ENCODE measurements at regions not wholly inside any gene's neighbourhood (a gene's known extent, or its start where the extent isn't known, plus 50 kb on each side); places are given as distances from the start of the nearest gene placed in this dataset.

DNA sequence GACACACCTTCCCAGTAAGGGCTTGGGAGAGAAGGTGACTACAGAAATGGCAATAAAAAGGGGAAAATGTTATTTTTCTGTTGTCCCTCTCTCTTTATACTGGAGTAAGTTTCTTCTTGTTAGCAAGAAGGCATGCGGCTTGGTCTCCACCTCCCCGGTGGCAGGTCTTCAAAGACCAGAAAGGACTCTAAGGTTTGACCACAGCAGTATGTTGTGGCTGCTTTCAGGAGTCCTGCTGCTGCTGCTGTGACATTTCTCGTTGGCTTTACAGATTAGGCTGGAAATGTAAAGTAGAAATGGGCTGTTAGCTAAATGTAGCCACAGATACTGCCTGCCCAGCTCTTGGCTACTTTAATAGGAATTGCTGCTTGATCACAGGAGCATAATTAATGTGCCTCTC lies 175.8 kb upstream of the ZBTB20 start:
- in situ Hi-C loops (cut with HindIII; ENCODE audit: extremely low pct_ligation_motif_present, low pct_unique_long_range_greater_than_20kb) = no loop called here
- Histone ChIP-seq H3K27me3 (ENCODE audit: control insufficient read depth in 1 of 2, insufficient read depth in 2 of 2, low read length in 2 of 2) (no peaks in the 10 kb centered on the region), H3K79me2 (ENCODE audit: insufficient read depth, low read length) (no peaks in the 10 kb centered on the region), H3K4me1 (ENCODE audit: insufficient read depth, low read length) (no peaks in the 10 kb centered on the region), H3K9ac (ENCODE audit: insufficient read depth, low read depth, low read length) (no peak overlapping the region), H3K9me3 (ENCODE audit: low read length) (no peaks in the 10 kb centered on the region), H3K4me2 (ENCODE audit: low read depth, low read length) (no peak overlapping the region), H3K4me3 (replicated peaks in 1 of 3; ENCODE audit: insufficient read depth in 1 of 3, low read depth in 2 of 3, low read length in 3 of 3) (no peak overlapping the region), H3K36me3 (replicated peaks in 1 of 2; ENCODE audit: control insufficient read depth in 1 of 2, insufficient read depth in 2 of 2, low read length in 2 of 2) (no peaks in the 10 kb centered on the region), H4K20me1 (ENCODE audit: insufficient read depth, low read length) (no peaks in the 10 kb centered on the region), H2AFZ (ENCODE audit: low read length) (no peak overlapping the region), H3K27ac (ENCODE audit: extremely low read length, insufficient read depth, low read length) (no peak overlapping the region)
- CTCF ChIA-PET (ENCODE audit: low intra/inter-chr PET ratio, low total read pairs) = no interaction called here
- DNase-seq (ENCODE audit: low spot score) (no peak), ATAC-seq (no peak), FAIRE-seq (no peak)
- intact Hi-C loops (cut with micrococcal nuclease; ENCODE audit: unreplicated experiment) = no loop called here
- no TSS peak for BruUV-seq (replicated peaks)
- TF ChIP-seq ATM (IDR thresholded peaks at IDR 0.05; ENCODE audit: borderline replicate concordance) = no peak
- TF ChIP-seq, protein P1, sequence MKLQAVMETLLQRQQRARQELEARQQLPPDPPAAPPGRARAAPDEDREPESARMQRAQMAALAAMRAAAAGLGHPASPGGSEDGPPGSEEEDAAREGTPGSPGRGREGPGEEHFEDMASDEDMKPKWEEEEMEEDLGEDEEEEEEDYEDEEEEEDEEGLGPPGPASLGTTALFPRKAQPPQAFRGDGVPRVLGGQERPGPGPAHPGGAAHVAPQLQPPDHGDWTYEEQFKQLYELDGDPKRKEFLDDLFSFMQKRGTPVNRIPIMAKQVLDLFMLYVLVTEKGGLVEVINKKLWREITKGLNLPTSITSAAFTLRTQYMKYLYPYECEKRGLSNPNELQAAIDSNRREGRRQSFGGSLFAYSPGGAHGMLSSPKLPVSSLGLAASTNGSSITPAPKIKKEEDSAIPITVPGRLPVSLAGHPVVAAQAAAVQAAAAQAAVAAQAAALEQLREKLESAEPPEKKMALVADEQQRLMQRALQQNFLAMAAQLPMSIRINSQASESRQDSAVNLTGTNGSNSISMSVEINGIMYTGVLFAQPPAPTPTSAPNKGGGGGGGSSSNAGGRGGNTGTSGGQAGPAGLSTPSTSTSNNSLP (IDR thresholded peaks at IDR 0.05; ENCODE audit: low read depth, low read length) = no peak
- no peak for TF ChIP-seq KMT2B (CRISPR knock-in tag; IDR thresholded peaks at IDR 0.05)
- TF ChIP-seq TRIM24 (CRISPR knock-in tag; IDR thresholded peaks at IDR 0.05) = no peak
- TF ChIP-seq, protein P2, sequence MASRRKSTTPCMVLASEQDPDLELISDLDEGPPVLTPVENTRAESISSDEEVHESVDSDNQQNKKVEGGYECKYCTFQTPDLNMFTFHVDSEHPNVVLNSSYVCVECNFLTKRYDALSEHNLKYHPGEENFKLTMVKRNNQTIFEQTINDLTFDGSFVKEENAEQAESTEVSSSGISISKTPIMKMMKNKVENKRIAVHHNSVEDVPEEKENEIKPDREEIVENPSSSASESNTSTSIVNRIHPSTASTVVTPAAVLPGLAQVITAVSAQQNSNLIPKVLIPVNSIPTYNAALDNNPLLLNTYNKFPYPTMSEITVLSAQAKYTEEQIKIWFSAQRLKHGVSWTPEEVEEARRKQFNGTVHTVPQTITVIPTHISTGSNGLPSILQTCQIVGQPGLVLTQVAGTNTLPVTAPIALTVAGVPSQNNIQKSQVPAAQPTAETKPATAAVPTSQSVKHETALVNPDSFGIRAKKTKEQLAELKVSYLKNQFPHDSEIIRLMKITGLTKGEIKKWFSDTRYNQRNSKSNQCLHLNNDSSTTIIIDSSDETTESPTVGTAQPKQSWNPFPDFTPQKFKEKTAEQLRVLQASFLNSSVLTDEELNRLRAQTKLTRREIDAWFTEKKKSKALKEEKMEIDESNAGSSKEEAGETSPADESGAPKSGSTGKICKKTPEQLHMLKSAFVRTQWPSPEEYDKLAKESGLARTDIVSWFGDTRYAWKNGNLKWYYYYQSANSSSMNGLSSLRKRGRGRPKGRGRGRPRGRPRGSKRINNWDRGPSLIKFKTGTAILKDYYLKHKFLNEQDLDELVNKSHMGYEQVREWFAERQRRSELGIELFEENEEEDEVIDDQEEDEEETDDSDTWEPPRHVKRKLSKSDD (CRISPR knock-in tag; IDR thresholded peaks at IDR 0.05; ENCODE audit: low read depth) = no peak
- no peak for TF ChIP-seq PRPF4 (IDR thresholded peaks at IDR 0.05; ENCODE audit: low read depth, low read length, poor library complexity, severe bottlenecking)
- TF ChIP-seq, protein P3, sequence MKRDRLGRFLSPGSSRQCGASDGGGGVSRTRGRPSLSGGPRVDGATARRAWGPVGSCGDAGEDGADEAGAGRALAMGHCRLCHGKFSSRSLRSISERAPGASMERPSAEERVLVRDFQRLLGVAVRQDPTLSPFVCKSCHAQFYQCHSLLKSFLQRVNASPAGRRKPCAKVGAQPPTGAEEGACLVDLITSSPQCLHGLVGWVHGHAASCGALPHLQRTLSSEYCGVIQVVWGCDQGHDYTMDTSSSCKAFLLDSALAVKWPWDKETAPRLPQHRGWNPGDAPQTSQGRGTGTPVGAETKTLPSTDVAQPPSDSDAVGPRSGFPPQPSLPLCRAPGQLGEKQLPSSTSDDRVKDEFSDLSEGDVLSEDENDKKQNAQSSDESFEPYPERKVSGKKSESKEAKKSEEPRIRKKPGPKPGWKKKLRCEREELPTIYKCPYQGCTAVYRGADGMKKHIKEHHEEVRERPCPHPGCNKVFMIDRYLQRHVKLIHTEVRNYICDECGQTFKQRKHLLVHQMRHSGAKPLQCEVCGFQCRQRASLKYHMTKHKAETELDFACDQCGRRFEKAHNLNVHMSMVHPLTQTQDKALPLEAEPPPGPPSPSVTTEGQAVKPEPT (CRISPR knock-in tag; IDR thresholded peaks at IDR 0.05; ENCODE audit: low read depth) = no peak
- TF ChIP-seq, protein P4, sequence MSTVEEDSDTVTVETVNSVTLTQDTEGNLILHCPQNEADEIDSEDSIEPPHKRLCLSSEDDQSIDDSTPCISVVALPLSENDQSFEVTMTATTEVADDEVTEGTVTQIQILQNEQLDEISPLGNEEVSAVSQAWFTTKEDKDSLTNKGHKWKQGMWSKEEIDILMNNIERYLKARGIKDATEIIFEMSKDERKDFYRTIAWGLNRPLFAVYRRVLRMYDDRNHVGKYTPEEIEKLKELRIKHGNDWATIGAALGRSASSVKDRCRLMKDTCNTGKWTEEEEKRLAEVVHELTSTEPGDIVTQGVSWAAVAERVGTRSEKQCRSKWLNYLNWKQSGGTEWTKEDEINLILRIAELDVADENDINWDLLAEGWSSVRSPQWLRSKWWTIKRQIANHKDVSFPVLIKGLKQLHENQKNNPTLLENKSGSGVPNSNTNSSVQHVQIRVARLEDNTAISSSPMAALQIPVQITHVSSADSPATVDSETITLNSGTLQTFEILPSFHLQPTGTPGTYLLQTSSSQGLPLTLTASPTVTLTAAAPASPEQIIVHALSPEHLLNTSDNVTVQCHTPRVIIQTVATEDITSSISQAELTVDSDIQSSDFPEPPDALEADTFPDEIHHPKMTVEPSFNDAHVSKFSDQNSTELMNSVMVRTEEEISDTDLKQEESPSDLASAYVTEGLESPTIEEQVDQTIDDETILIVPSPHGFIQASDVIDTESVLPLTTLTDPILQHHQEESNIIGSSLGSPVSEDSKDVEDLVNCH (CRISPR knock-in tag; IDR thresholded peaks at IDR 0.05) = no peak
- TF ChIP-seq, protein P5, sequence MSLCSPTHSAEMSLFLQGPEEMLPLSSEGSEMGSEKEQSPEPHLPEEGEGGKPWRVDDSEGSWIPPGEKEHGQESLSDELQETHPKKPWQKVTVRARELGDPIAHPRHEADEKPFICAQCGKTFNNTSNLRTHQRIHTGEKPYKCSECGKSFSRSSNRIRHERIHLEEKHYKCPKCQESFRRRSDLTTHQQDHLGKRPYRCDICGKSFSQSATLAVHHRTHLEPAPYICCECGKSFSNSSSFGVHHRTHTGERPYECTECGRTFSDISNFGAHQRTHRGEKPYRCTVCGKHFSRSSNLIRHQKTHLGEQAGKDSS (CRISPR knock-in tag; IDR thresholded peaks at IDR 0.05; ENCODE audit: borderline replicate concordance, low read depth) = no peak
- TF ChIP-seq ZNF724P (CRISPR knock-in tag; IDR thresholded peaks at IDR 0.05; ENCODE audit: borderline replicate concordance) = no peak
- TF ChIP-seq PHF8 (CRISPR knock-in tag; IDR thresholded peaks at IDR 0.05) = no peak
- TF ChIP-seq, protein P6, sequence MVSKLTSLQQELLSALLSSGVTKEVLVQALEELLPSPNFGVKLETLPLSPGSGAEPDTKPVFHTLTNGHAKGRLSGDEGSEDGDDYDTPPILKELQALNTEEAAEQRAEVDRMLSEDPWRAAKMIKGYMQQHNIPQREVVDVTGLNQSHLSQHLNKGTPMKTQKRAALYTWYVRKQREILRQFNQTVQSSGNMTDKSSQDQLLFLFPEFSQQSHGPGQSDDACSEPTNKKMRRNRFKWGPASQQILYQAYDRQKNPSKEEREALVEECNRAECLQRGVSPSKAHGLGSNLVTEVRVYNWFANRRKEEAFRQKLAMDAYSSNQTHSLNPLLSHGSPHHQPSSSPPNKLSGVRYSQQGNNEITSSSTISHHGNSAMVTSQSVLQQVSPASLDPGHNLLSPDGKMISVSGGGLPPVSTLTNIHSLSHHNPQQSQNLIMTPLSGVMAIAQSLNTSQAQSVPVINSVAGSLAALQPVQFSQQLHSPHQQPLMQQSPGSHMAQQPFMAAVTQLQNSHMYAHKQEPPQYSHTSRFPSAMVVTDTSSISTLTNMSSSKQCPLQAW (CRISPR knock-in tag; IDR thresholded peaks at IDR 0.05) = no peak
- 21% methylated on average over 3 of the region's 3 CpGs for WGBS (ENCODE audit: low lambda C conversion rate)
- POLR2A ChIA-PET = no interaction called here

All from HepG2 (cell line).